HepG2 (cell line): ENCODE measurements at regions not wholly inside any gene's neighbourhood (a gene's known extent, or its start where the extent isn't known, plus 50 kb on each side); places are given as distances from the start of the nearest gene placed in this dataset.

Experiments
- ATAC-seq: fragments of 200-7000 bp; cut with Tn5 transposase; 3 replicates; pipeline ENCODE4 v1.9.1; 2020; ENCODE audit warnings: mild to moderate bottlenecking, moderate library complexity
- BruUV-seq: library from RNA; stranded (reverse); fragments of 400-500 nt; replicated peaks from 2 replicates; lab custom pipeline; 2021; lab: Mats Ljungman, UMichigan
- CTCF ChIA-PET: fragments of 300-600 bp; formaldehyde crosslinking; extraction: SDS; loops from one replicate; lab custom pipeline; 2021; ENCODE audit warnings: low total read pairs, inconsistent platforms, low intra/inter-chr PET ratio; lab: Yijun Ruan, JAX
- POLR2A ChIA-PET: fragments of 350-600 bp; sonication (Branson Sonifier 250); formaldehyde crosslinking; loops from one replicate; lab custom pipeline; 2020; ENCODE audit warnings: antibody characterized with exemption, inconsistent platforms; lab: Yijun Ruan, JAX
- DNase-seq: peaks from one replicate; pipeline ENCODE4 v3.0.0-alpha.2; 2015; ENCODE audit warnings: low spot score
- FAIRE-seq: peaks from 3 replicates; lab custom pipeline; 2011; peaks lifted over from hg19 to GRCh38; lab: Jason Lieb, UNC
- H2AFZ ChIP-seq: one replicate; pipeline ENCODE4 v1.6.1; 2011; ENCODE audit warnings: low read length, inconsistent platforms
- H3K27ac ChIP-seq: fragments of 300-600 bp; 3 replicates; pipeline ENCODE4 v1.8.0; 2011; ENCODE audit warnings: mixed run types, mild to moderate bottlenecking, mixed read lengths, low read length, inconsistent platforms; ENCODE audit not compliant: insufficient read depth; ENCODE audit errors: extremely low read length
- H3K27me3 ChIP-seq, 2 experiments: fragments of 200-600 bp in 1 of 2; 2 replicates in 1 of 2; 3 replicates in 1 of 2; pipeline versions ENCODE4 v1.6.0 to v1.8.0; 2011; ENCODE audit warnings: low read length in 2 of 2, mild to moderate bottlenecking in 2 of 2, moderate library complexity in 2 of 2, inconsistent platforms in 1 of 2; ENCODE audit not compliant: insufficient read depth in 2 of 2, control insufficient read depth in 1 of 2
- H3K36me3 ChIP-seq, 2 experiments: fragments of 200-600 bp in 1 of 2; replicated peaks in 1 of 2; 2 replicates in 1 of 2; 3 replicates in 1 of 2; pipeline versions ENCODE4 v1.5.1 to v1.8.0; 2011; ENCODE audit warnings: low read length in 2 of 2, inconsistent platforms in 1 of 2; ENCODE audit not compliant: insufficient read depth in 2 of 2, control insufficient read depth in 1 of 2
- H3K4me1 ChIP-seq: 2 replicates; pipeline ENCODE4 v1.5.1; 2012; ENCODE audit warnings: low read length, inconsistent platforms; ENCODE audit not compliant: insufficient read depth
- H3K4me2 ChIP-seq: 2 replicates; pipeline ENCODE4 v1.6.0; 2011; ENCODE audit warnings: low read depth, low read length, inconsistent platforms
- H3K4me3 ChIP-seq, 3 experiments: fragments of 200-600 bp in 1 of 3; sonication (generic), shearing (Covaris generic) in 1 of 3; replicated peaks in 1 of 3; 2 replicates each; pipeline ENCODE4 v1.5.1; 2011 to 2016; ENCODE audit warnings: low read length in 3 of 3, inconsistent platforms in 2 of 3, low read depth in 2 of 3, mild to moderate bottlenecking in 2 of 3, control low read depth in 1 of 3, mixed read lengths in 1 of 3; ENCODE audit not compliant: insufficient read depth in 1 of 3
- H3K79me2 ChIP-seq: one replicate; pipeline ENCODE4 v1.6.1; 2011; ENCODE audit warnings: low read length, inconsistent platforms; ENCODE audit not compliant: insufficient read depth
- H3K9ac ChIP-seq: 2 replicates; pipeline ENCODE4 v1.6.0; 2011; ENCODE audit warnings: mild to moderate bottlenecking, low read depth, low read length, inconsistent platforms; ENCODE audit not compliant: insufficient read depth
- H3K9me3 ChIP-seq: 2 replicates; pipeline ENCODE4 v1.5.1; 2012; ENCODE audit warnings: mild to moderate bottlenecking, low read length
- H4K20me1 ChIP-seq: 2 replicates; pipeline ENCODE4 v1.6.0; 2011; ENCODE audit warnings: inconsistent platforms, mild to moderate bottlenecking, low read length, moderate library complexity; ENCODE audit not compliant: insufficient read depth
- ARID3A ChIP-seq: IDR thresholded peaks from 2 replicates; pipeline ENCODE4 v1.6.1; 2012; ENCODE audit warnings: low read depth, low read length, improper control_type of control experiment
- FOSL1 ChIP-seq: sonication (generic); formaldehyde crosslinking; IDR thresholded peaks from 2 replicates; pipeline ENCODE4 v1.9.0; 2021; ENCODE audit warnings: missing genetic modification reagents, borderline replicate concordance
- HBP1 ChIP-seq: IDR thresholded peaks from 2 replicates; pipeline ENCODE4 v1.6.1; 2016; ENCODE audit warnings: low read depth, control low read depth
- HNRNPK ChIP-seq: fragments of 200-400 bp; formaldehyde crosslinking; IDR thresholded peaks from 2 replicates; pipeline ENCODE4 v1.6.1; 2018; ENCODE audit warnings: low read length, low read depth, moderate library complexity, mild to moderate bottlenecking; ENCODE audit not compliant: poor library complexity, severe bottlenecking
- KLF12 ChIP-seq: sonication (generic); formaldehyde crosslinking; IDR thresholded peaks from 2 replicates; pipeline ENCODE4 v1.4.0; 2020; ENCODE audit warnings: missing genetic modification reagents, borderline replicate concordance
- MXI1 ChIP-seq: IDR thresholded peaks from 3 replicates; pipeline ENCODE4 v1.6.1; 2012; ENCODE audit warnings: low read depth, low read length, inconsistent platforms, borderline replicate concordance
- NFYC ChIP-seq: IDR thresholded peaks from 2 replicates; pipeline ENCODE4 v1.6.1; 2016; ENCODE audit warnings: missing genetic modification reagents, missing compliant biosample characterization
- NR1H2 ChIP-seq: sonication (generic); formaldehyde crosslinking; IDR thresholded peaks from 2 replicates; pipeline ENCODE4 v1.8.1; 2022; ENCODE audit warnings: low read depth, missing genetic modification reagents, borderline replicate concordance
- RARA ChIP-seq: IDR thresholded peaks from 2 replicates; pipeline ENCODE4 v1.6.1; 2016; ENCODE audit warnings: missing genetic modification reagents, missing compliant biosample characterization
- TEF ChIP-seq: sonication (generic); formaldehyde crosslinking; IDR thresholded peaks from 2 replicates; pipeline ENCODE4 v1.5.0; 2020; ENCODE audit warnings: missing genetic modification reagents
- UBTF ChIP-seq: sonication (generic); formaldehyde crosslinking; IDR thresholded peaks from 2 replicates; pipeline ENCODE4 v1.4.0; 2020; ENCODE audit warnings: mild to moderate bottlenecking, missing genetic modification reagents
- ZFX ChIP-seq: sonication (generic); formaldehyde crosslinking; IDR thresholded peaks from 2 replicates; pipeline ENCODE4 v1.4.0; 2020; ENCODE audit warnings: mild to moderate bottlenecking, low read depth, missing genetic modification reagents, moderate library complexity
- ZNF234 ChIP-seq: sonication (generic); formaldehyde crosslinking; conservative IDR thresholded peaks from 2 replicates; pipeline ENCODE4 v1.5.1; 2020; ENCODE audit warnings: mild to moderate bottlenecking, missing genetic modification reagents
- ZNF331 ChIP-seq: sonication (generic); formaldehyde crosslinking; IDR thresholded peaks from 2 replicates; pipeline ENCODE4 v1.4.0; 2020; ENCODE audit warnings: missing genetic modification reagents
- ZNF34 ChIP-seq: sonication (generic); formaldehyde crosslinking; IDR thresholded peaks from 2 replicates; pipeline ENCODE4 v1.4.0; 2020; ENCODE audit warnings: mild to moderate bottlenecking, missing genetic modification reagents, borderline replicate concordance
- ZNF460 ChIP-seq: sonication (generic); formaldehyde crosslinking; IDR thresholded peaks from 2 replicates; pipeline ENCODE4 v1.5.1; 2020; ENCODE audit warnings: missing genetic modification reagents, mild to moderate bottlenecking, borderline replicate concordance
- WGBS: methylation state at CpG from one replicate; pipeline ENCODE4 v1.1.6; 2017; ENCODE audit warnings: low lambda C conversion rate; 5-methylcytosine and 5-hydroxymethylcytosine counted together
- in situ Hi-C: cut with HindIII; loops from 2 replicates; pipeline ENCODE4 v1.10.0; 2017; ENCODE audit warnings: low pct_unique_long_range_greater_than_20kb; ENCODE audit not compliant: extremely low pct_ligation_motif_present
- intact Hi-C: fragments of 100-400 bp; cut with micrococcal nuclease; formaldehyde crosslinking; loops from one replicate; pipeline ENCODE4 v1.10.0; 2022; ENCODE audit not compliant: unreplicated experiment

GRCh38 chr11:90783111-90783510 is 560.3 kb upstream of the CHORDC1 start:
- FAIRE-seq (no peak), ATAC-seq (no peak), DNase-seq (no peak)
- Histone ChIP-seq H3K9me3 (peaks cover 10% of the 10 kb centered on the region), H3K4me2 (no peak overlapping the region), H2AFZ (no peak overlapping the region), H3K4me1 (no peaks in the 10 kb centered on the region), H4K20me1 (no peaks in the 10 kb centered on the region), H3K79me2 (no peaks in the 10 kb centered on the region), H3K4me3 (no peak overlapping the region), H3K27me3 (no peaks in the 10 kb centered on the region), H3K36me3 (no peaks in the 10 kb centered on the region), H3K9ac (no peak overlapping the region), H3K27ac (no peak overlapping the region)
- ChIA-PET CTCF (no interaction called here), POLR2A (no interaction called here)
- in situ Hi-C loops, result no loop called here
- intact Hi-C loops, result no loop called here
- WGBS, result 36% methylated on average over 3 of the region's 3 CpGs
- BruUV-seq, result no TSS peak
- TF ChIP-seq NR1H2 (CRISPR knock-in tag) (no peak), HNRNPK (no peak), FOSL1 (no peak), ZNF460 (no peak), UBTF (CRISPR knock-in tag) (no peak), KLF12 (no peak), ZNF234 (no peak), RARA (CRISPR knock-in tag) (no peak), ARID3A (no peak), ZNF331 (no peak), MXI1 (no peak), HBP1 (CRISPR knock-in tag) (no peak), NFYC (CRISPR knock-in tag) (no peak), ZNF34 (no peak), ZFX (CRISPR knock-in tag) (no peak), TEF (CRISPR knock-in tag) (no peak)
